Stimulated activated CD4-positive, alpha-beta T cell treated with anti-CD3 and anti-CD28 coated beads, Interleukin-4, amount 100 ng/mL, for 24 hours (primary cell): ENCODE measurements at regions not wholly inside any gene's neighbourhood (a gene's known extent, or its start where the extent isn't known, plus 50 kb on each side); places are given as distances from the start of the nearest gene placed in this dataset.
A peak's percentile ranks its signal among the peaks of the same experiment; 100 is the strongest.
"Not testable (repeated sequence)": the region's sequence is repeated elsewhere in the genome, so short reads cannot be mapped to it uniquely, and the experiment has no call there.

Experiments used
- DNase-seq: peaks from one replicate; pipeline ENCODE4 v3.0.0-alpha.2; 2020

- DNase-seq = no peak
Observed at GRCh38 chr14:101616202-101616601, 54.9 kb downstream of the DIO3 start.

GRCh38 chr14:101619484-101619883 lies 58.2 kb downstream of the DIO3 start:
- no peak for DNase-seq

GRCh38 chr14:101620031-101620788 lies 58.9 kb downstream of the DIO3 start:
- no peak for DNase-seq

GRCh38 chr14:101620821-101621785 lies 59.8 kb downstream of the DIO3 start:
- no peak for DNase-seq

GRCh38 chr14:101622251-101623076 lies 61.2 kb downstream of the DIO3 start:
- no peak for DNase-seq

GRCh38 chr14:101623077-101623372 lies 61.7 kb downstream of the DIO3 start:
- DNase-seq = no peak

- DNase-seq = no peak
Observed at GRCh38 chr14:101623685-101624444, 62.6 kb downstream of the DIO3 start.

GRCh38 chr14:101624536-101624935 lies 63.2 kb downstream of the DIO3 start:
- no peak for DNase-seq

GRCh38 chr14:101625336-101626097 lies 64.2 kb downstream of the DIO3 start:
- no peak for DNase-seq

GRCh38 chr14:101626331-101626730 lies 65.0 kb downstream of the DIO3 start:
- DNase-seq = no peak

GRCh38 chr14:101627915-101628262 lies 66.6 kb downstream of the DIO3 start:
- DNase-seq = no peak

GRCh38 chr14:101628471-101628966 lies 67.2 kb downstream of the DIO3 start:
- DNase-seq = peak; percentile 74

- no peak for DNase-seq
Observed at GRCh38 chr14:101628975-101629374, 67.7 kb downstream of the DIO3 start.

- no peak for DNase-seq
Observed at GRCh38 chr14:101630056-101630965, 69.0 kb downstream of the DIO3 start.

GRCh38 chr14:101631199-101631598 lies 69.9 kb downstream of the DIO3 start:
- DNase-seq = no peak

GRCh38 chr14:101631970-101632369 lies 70.7 kb downstream of the DIO3 start:
- not testable (repeated sequence) for DNase-seq

GRCh38 chr14:101632520-101632919 lies 71.2 kb downstream of the DIO3 start:
- no peak for DNase-seq

- no peak for DNase-seq
Observed at GRCh38 chr14:101633276-101633675, 72.0 kb downstream of the DIO3 start.

GRCh38 chr14:101634202-101634849 lies 73.0 kb downstream of the DIO3 start:
- no peak for DNase-seq
